Transverse colon (tissue), 4 donors: ENCODE measurements at regions not wholly inside any gene's neighbourhood (a gene's known extent, or its start where the extent isn't known, plus 50 kb on each side); places are given as distances from the start of the nearest gene placed in this dataset.

ENCODE experiments used
- POLR2A ChIP-seq: fragments of 450-650 bp; IDR thresholded peaks from one replicate; pipeline ENCODE4 v1.6.1; 2016; ENCODE audit warnings: antibody characterized with exemption, mild to moderate bottlenecking, moderate library complexity
- POLR2AphosphoS5 ChIP-seq, 3 donors: sonication (generic); formaldehyde crosslinking; IDR thresholded peaks; one replicate each; pipeline ENCODE4 v1.6.1; 2016; ENCODE audit warnings: antibody characterized with exemption in 3 of 3
- TF ChIP-seq, protein P1 (sequence below), 5 experiments: fragments of 200-600 bp in 3 of 5; fragments of 450-650 bp in 2 of 5; sonication (generic) in 3 of 5; IDR thresholded peaks; 1 replicate in 2 of 5; 2 replicates in 3 of 5; pipeline ENCODE4 v1.5.1; 2016 to 2017; ENCODE audit warnings: antibody characterized with exemption in 5 of 5, inconsistent platforms in 3 of 5, mild to moderate bottlenecking in 2 of 5, moderate library complexity in 1 of 5

DNA sequence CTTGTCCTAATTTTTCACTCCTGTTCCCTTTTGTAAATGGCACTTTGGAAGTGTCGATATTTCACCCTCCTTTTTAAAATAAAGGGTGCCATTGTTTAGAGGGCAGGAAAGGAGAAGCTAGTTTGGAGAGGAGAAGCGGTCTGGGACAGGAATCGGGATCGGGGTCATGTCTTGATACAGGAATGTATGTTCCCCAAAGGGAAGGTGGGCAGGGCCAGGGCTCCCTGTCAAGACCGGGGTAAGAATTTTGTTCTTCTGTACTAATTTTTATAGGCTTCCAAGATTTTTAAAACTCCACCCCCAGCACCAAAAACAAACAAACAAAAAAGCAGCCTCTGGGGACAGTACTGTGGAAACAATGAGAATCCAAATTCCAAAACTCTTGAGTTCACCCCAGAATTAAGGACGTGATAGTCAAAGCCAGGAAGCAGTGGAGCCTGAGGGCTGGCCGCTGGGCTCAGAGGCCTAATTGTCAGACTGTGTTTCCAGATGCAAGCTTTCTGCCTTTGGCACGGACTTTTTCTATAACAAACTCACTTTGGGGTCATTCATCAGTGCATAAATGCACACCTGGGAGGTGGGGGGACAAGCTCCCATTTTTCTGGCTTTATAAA is 250.4 kb upstream of the SIX2 start:
- TF ChIP-seq, protein P1, sequence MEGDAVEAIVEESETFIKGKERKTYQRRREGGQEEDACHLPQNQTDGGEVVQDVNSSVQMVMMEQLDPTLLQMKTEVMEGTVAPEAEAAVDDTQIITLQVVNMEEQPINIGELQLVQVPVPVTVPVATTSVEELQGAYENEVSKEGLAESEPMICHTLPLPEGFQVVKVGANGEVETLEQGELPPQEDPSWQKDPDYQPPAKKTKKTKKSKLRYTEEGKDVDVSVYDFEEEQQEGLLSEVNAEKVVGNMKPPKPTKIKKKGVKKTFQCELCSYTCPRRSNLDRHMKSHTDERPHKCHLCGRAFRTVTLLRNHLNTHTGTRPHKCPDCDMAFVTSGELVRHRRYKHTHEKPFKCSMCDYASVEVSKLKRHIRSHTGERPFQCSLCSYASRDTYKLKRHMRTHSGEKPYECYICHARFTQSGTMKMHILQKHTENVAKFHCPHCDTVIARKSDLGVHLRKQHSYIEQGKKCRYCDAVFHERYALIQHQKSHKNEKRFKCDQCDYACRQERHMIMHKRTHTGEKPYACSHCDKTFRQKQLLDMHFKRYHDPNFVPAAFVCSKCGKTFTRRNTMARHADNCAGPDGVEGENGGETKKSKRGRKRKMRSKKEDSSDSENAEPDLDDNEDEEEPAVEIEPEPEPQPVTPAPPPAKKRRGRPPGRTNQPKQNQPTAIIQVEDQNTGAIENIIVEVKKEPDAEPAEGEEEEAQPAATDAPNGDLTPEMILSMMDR (IDR thresholded peaks at IDR 0.05): no peak
- TF ChIP-seq POLR2AphosphoS5 (IDR thresholded peaks at IDR 0.05) (no peak), POLR2A (no peak)
